Upper lobe of left lung (tissue), 6 donors: ENCODE measurements at regions not wholly inside any gene's neighbourhood (a gene's known extent, or its start where the extent isn't known, plus 50 kb on each side); places are given as distances from the start of the nearest gene placed in this dataset.

Experiments
- ATAC-seq, 2 donors: fragments of 200-7000 bp; cut with Tn5 transposase; one replicate each; pipeline ENCODE4 v1.9.1; 2022; ENCODE audit warnings: mild to moderate bottlenecking in 2 of 2, moderate library complexity in 2 of 2; ENCODE audit not compliant: low FRiP score in 2 of 2
- DNase-seq, 2 donors: peaks; one replicate each; pipeline ENCODE4 v3.0.0-alpha.2; 2019 to 2020
- H3K27ac ChIP-seq, 4 donors: fragments of 200-600 bp; sonication (generic); one replicate each; pipeline ENCODE4 v1.5.1; 2016 to 2019
- H3K27me3 ChIP-seq, 4 donors: fragments of 200-600 bp; sonication (generic); one replicate each; pipeline ENCODE4 v1.5.1; 2017 to 2019
- H3K36me3 ChIP-seq, 4 donors: fragments of 200-600 bp; sonication (generic); one replicate each; pipeline ENCODE4 v1.5.1; 2016 to 2019
- H3K4me1 ChIP-seq, 4 donors: fragments of 200-600 bp; sonication (generic); one replicate each; pipeline ENCODE4 v1.5.1; 2018 to 2019
- H3K4me3 ChIP-seq, 4 donors: fragments of 200-600 bp; sonication (generic); one replicate each; pipeline ENCODE4 v1.5.1; 2017 to 2019; ENCODE audit warnings: mild to moderate bottlenecking in 2 of 4, moderate library complexity in 1 of 4
- H3K9me3 ChIP-seq, 4 donors: fragments of 200-600 bp; sonication (generic); one replicate each; pipeline ENCODE4 v1.5.1; 2018 to 2019
- EP300 ChIP-seq, 4 donors: sonication (generic); formaldehyde crosslinking; IDR thresholded peaks; one replicate each; pipeline ENCODE4 v1.5.1; 2017; ENCODE audit warnings: antibody characterized with exemption in 4 of 4, control low read depth in 2 of 4
- POLR2A ChIP-seq, 4 donors: fragments of 450-650 bp; IDR thresholded peaks; one replicate each; pipeline ENCODE4 v1.5.1; 2016 to 2017; ENCODE audit warnings: antibody characterized with exemption in 4 of 4, mild to moderate bottlenecking in 2 of 4
- POLR2AphosphoS5 ChIP-seq, 2 donors: sonication (generic); formaldehyde crosslinking; IDR thresholded peaks; one replicate each; pipeline ENCODE4 v1.5.1; 2017; ENCODE audit warnings: antibody characterized with exemption in 2 of 2
- WGBS, 2 donors: methylation state at CpG; one replicate each; pipeline ENCODE4 v1.1.5; 2017 to 2018; 5-methylcytosine and 5-hydroxymethylcytosine counted together
- TF ChIP-seq, protein P1 (sequence below), 6 experiments: fragments of 450-650 bp in 4 of 6; fragments of 200-600 bp in 2 of 6; sonication (generic) in 2 of 6; IDR thresholded peaks; one replicate each; pipeline ENCODE4 v1.5.1; 2016 to 2019; ENCODE audit warnings: antibody characterized with exemption in 6 of 6
- donor health status: DM: no; HTN: no; CAD: no; lungs with moderate emphysema.
- donor health status: DM: no; HTN: yes; CAD: no; lungs with severe emphysema.

DNA sequence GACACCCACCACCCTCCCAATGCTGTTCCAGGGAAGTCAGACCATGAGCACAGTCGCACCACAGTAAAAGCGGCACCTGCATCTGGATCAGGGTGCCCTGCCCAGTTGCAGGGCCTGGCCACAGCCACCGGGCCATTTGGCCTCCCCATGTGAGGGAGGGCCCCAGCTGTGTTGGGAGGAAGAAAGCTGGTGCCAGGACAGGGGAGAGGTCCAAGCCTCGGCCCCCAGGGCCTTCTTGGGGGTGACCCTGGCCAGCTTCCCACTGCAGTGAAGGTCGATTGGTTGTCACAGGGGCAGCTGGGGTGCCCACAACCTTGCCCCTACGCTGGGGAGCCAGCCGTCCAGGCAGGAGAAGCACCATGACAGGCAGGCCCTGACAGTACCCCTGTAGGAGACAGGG is 183.2 kb upstream of the RAB6C start:
- Histone ChIP-seq H3K27me3 (no peaks in the 10 kb centered on the region), H3K36me3 (no peaks in the 10 kb centered on the region), H3K9me3 (no peaks in the 10 kb centered on the region), H3K4me3 (no peak overlapping the region), H3K4me1 (no peaks in the 10 kb centered on the region), H3K27ac (no peak overlapping the region)
- WGBS, 2 donors, result 84% methylated on average over 7 of the region's 7 CpGs; no CpG with 5 or more reads in 1 of the 2 donors
- DNase-seq (no peak), ATAC-seq (peak in 1 of 2 donors; percentile 16)
- TF ChIP-seq POLR2AphosphoS5 (IDR thresholded peaks at IDR 0.05) (no peak), EP300 (IDR thresholded peaks at IDR 0.05) (no peak), POLR2A (IDR thresholded peaks at IDR 0.05) (no peak)

GRCh38 chr2:129796801-129797488 is 182.5 kb upstream of the RAB6C start:
- Histone ChIP-seq H3K4me3 (no peak overlapping the region), H3K4me1 (no peaks in the 10 kb centered on the region), H3K27me3 (no peaks in the 10 kb centered on the region), H3K9me3 (no peaks in the 10 kb centered on the region), H3K27ac (no peak overlapping the region), H3K36me3 (no peaks in the 10 kb centered on the region)
- ATAC-seq, result no peak
- 78% methylated on average over 4 of the region's 9 CpGs; no CpG with 5 or more reads in 1 of the 2 donors for WGBS, 2 donors
- DNase-seq, result no peak
- TF ChIP-seq, protein P1, sequence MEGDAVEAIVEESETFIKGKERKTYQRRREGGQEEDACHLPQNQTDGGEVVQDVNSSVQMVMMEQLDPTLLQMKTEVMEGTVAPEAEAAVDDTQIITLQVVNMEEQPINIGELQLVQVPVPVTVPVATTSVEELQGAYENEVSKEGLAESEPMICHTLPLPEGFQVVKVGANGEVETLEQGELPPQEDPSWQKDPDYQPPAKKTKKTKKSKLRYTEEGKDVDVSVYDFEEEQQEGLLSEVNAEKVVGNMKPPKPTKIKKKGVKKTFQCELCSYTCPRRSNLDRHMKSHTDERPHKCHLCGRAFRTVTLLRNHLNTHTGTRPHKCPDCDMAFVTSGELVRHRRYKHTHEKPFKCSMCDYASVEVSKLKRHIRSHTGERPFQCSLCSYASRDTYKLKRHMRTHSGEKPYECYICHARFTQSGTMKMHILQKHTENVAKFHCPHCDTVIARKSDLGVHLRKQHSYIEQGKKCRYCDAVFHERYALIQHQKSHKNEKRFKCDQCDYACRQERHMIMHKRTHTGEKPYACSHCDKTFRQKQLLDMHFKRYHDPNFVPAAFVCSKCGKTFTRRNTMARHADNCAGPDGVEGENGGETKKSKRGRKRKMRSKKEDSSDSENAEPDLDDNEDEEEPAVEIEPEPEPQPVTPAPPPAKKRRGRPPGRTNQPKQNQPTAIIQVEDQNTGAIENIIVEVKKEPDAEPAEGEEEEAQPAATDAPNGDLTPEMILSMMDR (IDR thresholded peaks at IDR 0.05), result no peak
- TF ChIP-seq POLR2A (IDR thresholded peaks at IDR 0.05) (no peak), POLR2AphosphoS5 (IDR thresholded peaks at IDR 0.05) (no peak), EP300 (IDR thresholded peaks at IDR 0.05) (no peak)

DNA sequence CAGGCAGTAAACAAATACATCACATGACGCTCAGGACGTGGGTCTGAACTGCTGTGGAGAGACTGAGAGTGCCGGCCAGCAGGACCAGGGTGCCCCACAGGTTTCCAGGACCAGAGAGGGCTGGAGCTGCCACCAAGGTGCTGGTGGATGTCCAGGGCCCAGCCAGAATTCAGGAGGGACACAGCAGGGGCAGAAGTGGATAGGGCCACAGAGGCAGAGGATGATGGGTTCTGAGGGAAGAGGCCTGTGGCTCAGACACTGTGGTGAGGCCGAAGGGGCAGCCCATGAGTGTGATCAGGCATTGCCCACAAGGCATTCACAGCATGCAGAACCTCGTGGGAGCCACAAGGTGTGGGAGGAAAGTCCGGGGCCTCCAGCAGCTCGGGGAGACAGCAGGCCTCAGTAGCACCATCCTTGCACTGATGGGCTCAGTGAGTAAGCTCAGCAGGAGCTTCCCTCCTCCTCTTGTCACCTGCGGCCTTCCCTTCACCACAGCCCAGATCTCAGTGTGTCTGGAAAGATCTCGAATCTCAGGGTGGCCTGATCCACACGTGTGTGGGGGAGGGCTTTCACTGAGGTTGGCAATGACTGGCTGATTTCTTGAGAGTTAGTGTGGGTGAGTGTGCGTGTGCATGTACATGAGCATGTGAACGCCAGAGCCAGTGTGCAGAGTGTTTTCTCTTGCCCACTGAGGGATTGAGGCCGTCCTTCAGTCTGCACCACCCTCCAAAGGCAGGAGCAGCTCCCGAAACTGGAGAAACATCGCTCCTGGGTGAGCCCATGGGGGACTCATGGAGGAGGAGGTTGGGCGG is 181.8 kb upstream of the RAB6C start:
- H3K4me3 ChIP-seq, result no peak overlapping the region
- TF ChIP-seq, protein P1 (IDR thresholded peaks at IDR 0.05), result no peak
- TF ChIP-seq EP300 (IDR thresholded peaks at IDR 0.05) (no peak), POLR2A (IDR thresholded peaks at IDR 0.05) (no peak), POLR2AphosphoS5 (IDR thresholded peaks at IDR 0.05) (no peak)
- no peaks in the 10 kb centered on the region for H3K9me3 ChIP-seq
- 72 to 80% methylated on average over 9 to 16 of the region's 16 CpGs for WGBS, 2 donors
- no peaks in the 10 kb centered on the region for H3K4me1 ChIP-seq
- no peak overlapping the region for H3K27ac ChIP-seq
- no peaks in the 10 kb centered on the region for H3K36me3 ChIP-seq
- DNase-seq (no peak), ATAC-seq (no peak)
- no peaks in the 10 kb centered on the region for H3K27me3 ChIP-seq

GRCh38 chr2:129798301-129798581 is 181.2 kb upstream of the RAB6C start:
- 83 to 89% methylated on average over 9 of the region's 9 CpGs for WGBS, 2 donors
- TF ChIP-seq POLR2A (IDR thresholded peaks at IDR 0.05) (no peak), POLR2AphosphoS5 (IDR thresholded peaks at IDR 0.05) (no peak), EP300 (IDR thresholded peaks at IDR 0.05) (no peak)
- TF ChIP-seq, protein P1 (IDR thresholded peaks at IDR 0.05), result no peak
- Histone ChIP-seq H3K9me3 (no peaks in the 10 kb centered on the region), H3K36me3 (no peaks in the 10 kb centered on the region), H3K27ac (no peak overlapping the region), H3K27me3 (no peaks in the 10 kb centered on the region), H3K4me1 (no peaks in the 10 kb centered on the region), H3K4me3 (no peak overlapping the region)
- no peak for ATAC-seq
- DNase-seq, result no peak

DNA sequence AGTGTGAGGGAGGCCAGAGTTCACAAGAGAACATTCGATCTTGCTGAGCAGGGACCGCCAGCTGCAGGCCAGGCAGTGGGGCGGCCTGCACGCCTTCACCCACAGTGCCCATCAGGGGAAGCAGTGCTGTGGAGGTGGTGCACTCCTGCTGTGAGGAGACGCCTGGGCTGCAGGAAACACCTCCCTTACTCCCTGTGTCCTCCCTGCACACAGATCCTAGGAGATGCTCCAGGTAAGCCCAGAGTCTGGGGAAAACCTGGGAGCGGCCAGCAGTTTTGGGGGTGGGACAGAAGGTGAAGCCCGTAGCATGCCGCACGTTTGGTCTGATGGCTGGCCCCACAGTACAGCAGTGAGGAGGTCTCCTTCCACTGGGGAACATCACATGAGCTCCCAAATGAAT is 180.8 kb upstream of the RAB6C start:
- no peaks in the 10 kb centered on the region for H3K27me3 ChIP-seq
- H3K4me3 ChIP-seq, result no peak overlapping the region
- TF ChIP-seq POLR2A (IDR thresholded peaks at IDR 0.05), result no peak
- TF ChIP-seq, protein P1 (IDR thresholded peaks at IDR 0.05), result no peak
- TF ChIP-seq POLR2AphosphoS5 (IDR thresholded peaks at IDR 0.05), result no peak
- TF ChIP-seq EP300 (IDR thresholded peaks at IDR 0.05), result no peak
- DNase-seq, result no peak
- no peaks in the 10 kb centered on the region for H3K9me3 ChIP-seq
- ATAC-seq, result no peak
- H3K27ac ChIP-seq, result no peak overlapping the region
- 88 to 93% methylated on average over 4 to 9 of the region's 9 CpGs for WGBS, 2 donors
- no peaks in the 10 kb centered on the region for H3K36me3 ChIP-seq
- H3K4me1 ChIP-seq, result no peaks in the 10 kb centered on the region
